ENCODE measurements at regions not wholly inside any gene's neighbourhood (a gene's known extent, or its start where the extent isn't known, plus 50 kb on each side); places are given as distances from the start of the nearest gene placed in this dataset.

DNA sequence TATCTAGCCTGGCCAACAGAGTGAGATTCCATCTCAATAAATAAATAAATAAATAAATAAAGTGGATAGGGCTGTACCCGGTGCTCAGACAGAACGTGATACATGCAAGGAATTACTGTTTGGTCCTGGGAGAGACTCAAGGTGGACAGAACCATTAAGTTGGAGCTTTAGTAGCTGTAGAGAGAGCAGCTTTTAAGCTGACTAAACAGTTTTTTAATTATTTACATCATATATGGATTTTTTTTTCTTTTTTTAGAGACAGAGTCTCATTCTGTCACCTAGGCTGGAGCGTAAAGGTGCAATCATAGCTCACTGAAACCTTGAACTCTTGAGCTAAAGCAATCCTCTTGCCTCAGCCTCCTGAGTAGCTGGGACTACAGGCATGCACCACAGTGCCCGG is 92.5 kb upstream of the ATP6AP2 start:
- TF ChIP-seq CTCF (conservative IDR thresholded peaks at IDR 0.05), result no peak
- no peak for TF ChIP-seq EZH2 (IDR thresholded peaks at IDR 0.05; ENCODE audit: low read depth)

Measured in PC-9 (cell line).